ENCODE measurements at regions not wholly inside any gene's neighbourhood (a gene's known extent, or its start where the extent isn't known, plus 50 kb on each side); places are given as distances from the start of the nearest gene placed in this dataset.

- intact Hi-C loops (cut with DNase I) = no loop called here
- DNase-seq (no peak), ATAC-seq (no peak)
- WGBS = 61% methylated on average over 7 of the region's 7 CpGs
- Histone ChIP-seq H3K4me3 (ENCODE audit: low read length) (no peak overlapping the region), H3K9me3 (ENCODE audit: control insufficient read depth, low read length) (no peaks in the 10 kb centered on the region), H3K27ac (ENCODE audit: low read length) (no peak overlapping the region), H3K4me1 (ENCODE audit: control insufficient read depth, insufficient read depth, low read length) (no peaks in the 10 kb centered on the region), H3K27me3 (ENCODE audit: control insufficient read depth, insufficient read depth) (no peaks in the 10 kb centered on the region)
These were observed 312.8 kb downstream of the FOXL1 start for GRCh38 chr16:86891121-86891520.

GRCh38 chr16:86891631-86892030 lies 313.3 kb downstream of the FOXL1 start:
- Histone ChIP-seq H3K9me3 (ENCODE audit: control insufficient read depth, low read length) (no peaks in the 10 kb centered on the region), H3K27me3 (ENCODE audit: control insufficient read depth, insufficient read depth) (no peaks in the 10 kb centered on the region), H3K4me3 (ENCODE audit: low read length) (no peak overlapping the region), H3K27ac (ENCODE audit: low read length) (no peak overlapping the region), H3K4me1 (ENCODE audit: control insufficient read depth, insufficient read depth, low read length) (no peaks in the 10 kb centered on the region)
- DNase-seq = no peak
- 93% methylated on average over 12 of the region's 12 CpGs for WGBS
- ATAC-seq = no peak
- intact Hi-C loops (cut with DNase I) = no loop called here

- ATAC-seq = no peak
- no peaks in the 10 kb centered on the region for H3K27me3 ChIP-seq (ENCODE audit: control insufficient read depth, insufficient read depth)
- no peaks in the 10 kb centered on the region for H3K9me3 ChIP-seq (ENCODE audit: control insufficient read depth, low read length)
- intact Hi-C loops (cut with DNase I) = no loop called here
- H3K4me1 ChIP-seq (ENCODE audit: control insufficient read depth, insufficient read depth, low read length) = no peaks in the 10 kb centered on the region
- H3K4me3 ChIP-seq (ENCODE audit: low read length) = no peak overlapping the region
- no peak overlapping the region for H3K27ac ChIP-seq (ENCODE audit: low read length)
- WGBS = 43% methylated on average over 6 of the region's 6 CpGs
- DNase-seq = no peak
These were observed 314.2 kb downstream of the FOXL1 start for GRCh38 chr16:86892509-86892908.

- Histone ChIP-seq H3K27me3 (ENCODE audit: control insufficient read depth, insufficient read depth) (no peaks in the 10 kb centered on the region), H3K9me3 (ENCODE audit: control insufficient read depth, low read length) (no peaks in the 10 kb centered on the region), H3K4me3 (ENCODE audit: low read length) (no peak overlapping the region), H3K4me1 (ENCODE audit: control insufficient read depth, insufficient read depth, low read length) (no peaks in the 10 kb centered on the region), H3K27ac (ENCODE audit: low read length) (no peak overlapping the region)
- WGBS = 90% methylated on average over 10 of the region's 10 CpGs
- DNase-seq = no peak
- intact Hi-C loops (cut with DNase I) = no loop called here
- ATAC-seq = no peak
These were observed 315.2 kb downstream of the FOXL1 start for GRCh38 chr16:86893506-86893905.

- DNase-seq (no peak), ATAC-seq (no peak)
- Histone ChIP-seq H3K4me1 (ENCODE audit: control insufficient read depth, insufficient read depth, low read length) (no peaks in the 10 kb centered on the region), H3K27me3 (ENCODE audit: control insufficient read depth, insufficient read depth) (no peaks in the 10 kb centered on the region), H3K27ac (ENCODE audit: low read length) (no peak overlapping the region), H3K4me3 (ENCODE audit: low read length) (no peak overlapping the region), H3K9me3 (ENCODE audit: control insufficient read depth, low read length) (no peaks in the 10 kb centered on the region)
- WGBS = 94% methylated on average over 24 of the region's 24 CpGs
- intact Hi-C loops (cut with DNase I) = no loop called here
These were observed 315.7 kb downstream of the FOXL1 start for GRCh38 chr16:86894029-86894567.

GRCh38 chr16:86894925-86895324 lies 316.6 kb downstream of the FOXL1 start:
- 85% methylated on average over 15 of the region's 15 CpGs for WGBS
- DNase-seq = no peak
- Histone ChIP-seq H3K27ac (ENCODE audit: low read length) (no peak overlapping the region), H3K9me3 (ENCODE audit: control insufficient read depth, low read length) (no peaks in the 10 kb centered on the region), H3K27me3 (ENCODE audit: control insufficient read depth, insufficient read depth) (no peaks in the 10 kb centered on the region), H3K4me1 (ENCODE audit: control insufficient read depth, insufficient read depth, low read length) (no peaks in the 10 kb centered on the region), H3K4me3 (ENCODE audit: low read length) (no peak overlapping the region)
- ATAC-seq = no peak
- intact Hi-C loops (cut with DNase I) = no loop called here

GRCh38 chr16:86895606-86896005 lies 317.3 kb downstream of the FOXL1 start:
- Histone ChIP-seq H3K27ac (ENCODE audit: low read length) (no peak overlapping the region), H3K9me3 (ENCODE audit: control insufficient read depth, low read length) (no peaks in the 10 kb centered on the region), H3K4me1 (ENCODE audit: control insufficient read depth, insufficient read depth, low read length) (no peaks in the 10 kb centered on the region), H3K27me3 (ENCODE audit: control insufficient read depth, insufficient read depth) (no peaks in the 10 kb centered on the region), H3K4me3 (ENCODE audit: low read length) (no peak overlapping the region)
- no peak for ATAC-seq
- intact Hi-C loops (cut with DNase I) = no loop called here
- no peak for DNase-seq
- WGBS = 62% methylated on average over 11 of the region's 11 CpGs

- DNase-seq (no peak), ATAC-seq (no peak)
- no peak overlapping the region for H3K4me3 ChIP-seq (ENCODE audit: low read length)
- H3K27me3 ChIP-seq (ENCODE audit: control insufficient read depth, insufficient read depth) = no peaks in the 10 kb centered on the region
- WGBS = 88% methylated on average over 9 of the region's 9 CpGs
- no peak overlapping the region for H3K27ac ChIP-seq (ENCODE audit: low read length)
- intact Hi-C loops (cut with DNase I) = no loop called here
- no peaks in the 10 kb centered on the region for H3K9me3 ChIP-seq (ENCODE audit: control insufficient read depth, low read length)
- H3K4me1 ChIP-seq (ENCODE audit: control insufficient read depth, insufficient read depth, low read length) = no peaks in the 10 kb centered on the region
These were observed 318.6 kb downstream of the FOXL1 start for GRCh38 chr16:86896976-86897375.

GRCh38 chr16:86897486-86897885 lies 319.1 kb downstream of the FOXL1 start:
- Histone ChIP-seq H3K4me1 (ENCODE audit: control insufficient read depth, insufficient read depth, low read length) (no peaks in the 10 kb centered on the region), H3K27ac (ENCODE audit: low read length) (no peak overlapping the region), H3K9me3 (ENCODE audit: control insufficient read depth, low read length) (no peaks in the 10 kb centered on the region), H3K4me3 (ENCODE audit: low read length) (no peak overlapping the region), H3K27me3 (ENCODE audit: control insufficient read depth, insufficient read depth) (no peaks in the 10 kb centered on the region)
- WGBS = 93% methylated on average over 11 of the region's 11 CpGs
- intact Hi-C loops (cut with DNase I) = no loop called here
- DNase-seq (no peak), ATAC-seq (no peak)

- 92% methylated on average over 5 of the region's 5 CpGs for WGBS
- ATAC-seq (no peak), DNase-seq (no peak)
- Histone ChIP-seq H3K4me1 (ENCODE audit: control insufficient read depth, insufficient read depth, low read length) (no peaks in the 10 kb centered on the region), H3K9me3 (ENCODE audit: control insufficient read depth, low read length) (no peaks in the 10 kb centered on the region), H3K4me3 (ENCODE audit: low read length) (no peak overlapping the region), H3K27ac (ENCODE audit: low read length) (no peak overlapping the region), H3K27me3 (ENCODE audit: control insufficient read depth, insufficient read depth) (no peaks in the 10 kb centered on the region)
- intact Hi-C loops (cut with DNase I) = no loop called here
These were observed 320.0 kb downstream of the FOXL1 start for GRCh38 chr16:86898386-86898785.

- no peak overlapping the region for H3K4me3 ChIP-seq (ENCODE audit: low read length)
- H3K9me3 ChIP-seq (ENCODE audit: control insufficient read depth, low read length) = no peaks in the 10 kb centered on the region
- H3K27me3 ChIP-seq (ENCODE audit: control insufficient read depth, insufficient read depth) = no peaks in the 10 kb centered on the region
- no peaks in the 10 kb centered on the region for H3K4me1 ChIP-seq (ENCODE audit: control insufficient read depth, insufficient read depth, low read length)
- intact Hi-C loops (cut with DNase I) = no loop called here
- DNase-seq (no peak), ATAC-seq (no peak)
- WGBS = 71% methylated on average over 6 of the region's 6 CpGs
- no peak overlapping the region for H3K27ac ChIP-seq (ENCODE audit: low read length)
These were observed 320.8 kb downstream of the FOXL1 start for GRCh38 chr16:86899151-86899550.

GRCh38 chr16:86899757-86900156 lies 321.4 kb downstream of the FOXL1 start:
- H3K9me3 ChIP-seq (ENCODE audit: control insufficient read depth, low read length) = no peaks in the 10 kb centered on the region
- H3K4me3 ChIP-seq (ENCODE audit: low read length) = no peak overlapping the region
- intact Hi-C loops (cut with DNase I) = no loop called here
- ATAC-seq (no peak), DNase-seq (no peak)
- WGBS = 84% methylated on average over 4 of the region's 4 CpGs
- H3K27me3 ChIP-seq (ENCODE audit: control insufficient read depth, insufficient read depth) = no peaks in the 10 kb centered on the region
- H3K27ac ChIP-seq (ENCODE audit: low read length) = no peak overlapping the region
- no peaks in the 10 kb centered on the region for H3K4me1 ChIP-seq (ENCODE audit: control insufficient read depth, insufficient read depth, low read length)

Data from right cardiac atrium (tissue), 5 donors.